ENCODE measurements at regions not wholly inside any gene's neighbourhood (a gene's known extent, or its start where the extent isn't known, plus 50 kb on each side); places are given as distances from the start of the nearest gene placed in this dataset.

DNA sequence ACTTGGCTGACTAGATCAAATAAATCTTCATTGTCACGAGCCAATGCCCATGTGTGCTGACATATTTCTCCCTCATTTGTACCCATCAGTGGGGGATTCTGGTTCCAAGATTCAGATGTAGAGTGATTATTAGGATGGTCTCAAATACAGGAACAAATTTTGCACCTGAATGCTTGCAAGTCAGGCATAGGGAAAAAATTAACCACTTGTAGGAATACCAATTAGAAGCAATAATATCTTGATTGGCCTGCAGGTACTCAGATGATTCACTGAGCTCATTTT, 69.5 kb downstream of the DMAC1 start:
- TF ChIP-seq, protein P1, sequence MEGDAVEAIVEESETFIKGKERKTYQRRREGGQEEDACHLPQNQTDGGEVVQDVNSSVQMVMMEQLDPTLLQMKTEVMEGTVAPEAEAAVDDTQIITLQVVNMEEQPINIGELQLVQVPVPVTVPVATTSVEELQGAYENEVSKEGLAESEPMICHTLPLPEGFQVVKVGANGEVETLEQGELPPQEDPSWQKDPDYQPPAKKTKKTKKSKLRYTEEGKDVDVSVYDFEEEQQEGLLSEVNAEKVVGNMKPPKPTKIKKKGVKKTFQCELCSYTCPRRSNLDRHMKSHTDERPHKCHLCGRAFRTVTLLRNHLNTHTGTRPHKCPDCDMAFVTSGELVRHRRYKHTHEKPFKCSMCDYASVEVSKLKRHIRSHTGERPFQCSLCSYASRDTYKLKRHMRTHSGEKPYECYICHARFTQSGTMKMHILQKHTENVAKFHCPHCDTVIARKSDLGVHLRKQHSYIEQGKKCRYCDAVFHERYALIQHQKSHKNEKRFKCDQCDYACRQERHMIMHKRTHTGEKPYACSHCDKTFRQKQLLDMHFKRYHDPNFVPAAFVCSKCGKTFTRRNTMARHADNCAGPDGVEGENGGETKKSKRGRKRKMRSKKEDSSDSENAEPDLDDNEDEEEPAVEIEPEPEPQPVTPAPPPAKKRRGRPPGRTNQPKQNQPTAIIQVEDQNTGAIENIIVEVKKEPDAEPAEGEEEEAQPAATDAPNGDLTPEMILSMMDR (tag by site-specific recombination; IDR thresholded peaks at IDR 0.05), result no peak
- TF ChIP-seq, protein P2, sequence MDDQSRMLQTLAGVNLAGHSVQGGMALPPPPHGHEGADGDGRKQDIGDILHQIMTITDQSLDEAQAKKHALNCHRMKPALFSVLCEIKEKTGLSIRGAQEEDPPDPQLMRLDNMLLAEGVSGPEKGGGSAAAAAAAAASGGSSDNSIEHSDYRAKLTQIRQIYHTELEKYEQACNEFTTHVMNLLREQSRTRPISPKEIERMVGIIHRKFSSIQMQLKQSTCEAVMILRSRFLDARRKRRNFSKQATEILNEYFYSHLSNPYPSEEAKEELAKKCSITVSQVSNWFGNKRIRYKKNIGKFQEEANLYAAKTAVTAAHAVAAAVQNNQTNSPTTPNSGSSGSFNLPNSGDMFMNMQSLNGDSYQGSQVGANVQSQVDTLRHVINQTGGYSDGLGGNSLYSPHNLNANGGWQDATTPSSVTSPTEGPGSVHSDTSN (CRISPR knock-in tag; IDR thresholded peaks at IDR 0.05), result no peak
- TF ChIP-seq ZBTB20 (tag by site-specific recombination; IDR thresholded peaks at IDR 0.05), result no peak
- TF ChIP-seq ZSCAN30 (tag by site-specific recombination; IDR thresholded peaks at IDR 0.05), result no peak
- TF ChIP-seq IKZF3 (tag by site-specific recombination; IDR thresholded peaks at IDR 0.05), result no peak
- TF ChIP-seq ZNF311 (tag by site-specific recombination; IDR thresholded peaks at IDR 0.05; ENCODE audit: borderline replicate concordance), result no peak
- TF ChIP-seq, protein P3, sequence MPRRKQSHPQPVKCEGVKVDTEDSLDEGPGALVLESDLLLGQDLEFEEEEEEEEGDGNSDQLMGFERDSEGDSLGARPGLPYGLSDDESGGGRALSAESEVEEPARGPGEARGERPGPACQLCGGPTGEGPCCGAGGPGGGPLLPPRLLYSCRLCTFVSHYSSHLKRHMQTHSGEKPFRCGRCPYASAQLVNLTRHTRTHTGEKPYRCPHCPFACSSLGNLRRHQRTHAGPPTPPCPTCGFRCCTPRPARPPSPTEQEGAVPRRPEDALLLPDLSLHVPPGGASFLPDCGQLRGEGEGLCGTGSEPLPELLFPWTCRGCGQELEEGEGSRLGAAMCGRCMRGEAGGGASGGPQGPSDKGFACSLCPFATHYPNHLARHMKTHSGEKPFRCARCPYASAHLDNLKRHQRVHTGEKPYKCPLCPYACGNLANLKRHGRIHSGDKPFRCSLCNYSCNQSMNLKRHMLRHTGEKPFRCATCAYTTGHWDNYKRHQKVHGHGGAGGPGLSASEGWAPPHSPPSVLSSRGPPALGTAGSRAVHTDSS (tag by site-specific recombination; IDR thresholded peaks at IDR 0.05), result no peak
- TF ChIP-seq, protein P4, sequence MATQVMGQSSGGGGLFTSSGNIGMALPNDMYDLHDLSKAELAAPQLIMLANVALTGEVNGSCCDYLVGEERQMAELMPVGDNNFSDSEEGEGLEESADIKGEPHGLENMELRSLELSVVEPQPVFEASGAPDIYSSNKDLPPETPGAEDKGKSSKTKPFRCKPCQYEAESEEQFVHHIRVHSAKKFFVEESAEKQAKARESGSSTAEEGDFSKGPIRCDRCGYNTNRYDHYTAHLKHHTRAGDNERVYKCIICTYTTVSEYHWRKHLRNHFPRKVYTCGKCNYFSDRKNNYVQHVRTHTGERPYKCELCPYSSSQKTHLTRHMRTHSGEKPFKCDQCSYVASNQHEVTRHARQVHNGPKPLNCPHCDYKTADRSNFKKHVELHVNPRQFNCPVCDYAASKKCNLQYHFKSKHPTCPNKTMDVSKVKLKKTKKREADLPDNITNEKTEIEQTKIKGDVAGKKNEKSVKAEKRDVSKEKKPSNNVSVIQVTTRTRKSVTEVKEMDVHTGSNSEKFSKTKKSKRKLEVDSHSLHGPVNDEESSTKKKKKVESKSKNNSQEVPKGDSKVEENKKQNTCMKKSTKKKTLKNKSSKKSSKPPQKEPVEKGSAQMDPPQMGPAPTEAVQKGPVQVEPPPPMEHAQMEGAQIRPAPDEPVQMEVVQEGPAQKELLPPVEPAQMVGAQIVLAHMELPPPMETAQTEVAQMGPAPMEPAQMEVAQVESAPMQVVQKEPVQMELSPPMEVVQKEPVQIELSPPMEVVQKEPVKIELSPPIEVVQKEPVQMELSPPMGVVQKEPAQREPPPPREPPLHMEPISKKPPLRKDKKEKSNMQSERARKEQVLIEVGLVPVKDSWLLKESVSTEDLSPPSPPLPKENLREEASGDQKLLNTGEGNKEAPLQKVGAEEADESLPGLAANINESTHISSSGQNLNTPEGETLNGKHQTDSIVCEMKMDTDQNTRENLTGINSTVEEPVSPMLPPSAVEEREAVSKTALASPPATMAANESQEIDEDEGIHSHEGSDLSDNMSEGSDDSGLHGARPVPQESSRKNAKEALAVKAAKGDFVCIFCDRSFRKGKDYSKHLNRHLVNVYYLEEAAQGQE (tag by site-specific recombination; IDR thresholded peaks at IDR 0.05), result no peak
- TF ChIP-seq SETDB1 (IDR thresholded peaks at IDR 0.05; ENCODE audit: insufficient read length, low read length), result no peak
- TF ChIP-seq ZFHX2 (tag by site-specific recombination; conservative IDR thresholded peaks at IDR 0.05), result no peak
- TF ChIP-seq, protein P5, sequence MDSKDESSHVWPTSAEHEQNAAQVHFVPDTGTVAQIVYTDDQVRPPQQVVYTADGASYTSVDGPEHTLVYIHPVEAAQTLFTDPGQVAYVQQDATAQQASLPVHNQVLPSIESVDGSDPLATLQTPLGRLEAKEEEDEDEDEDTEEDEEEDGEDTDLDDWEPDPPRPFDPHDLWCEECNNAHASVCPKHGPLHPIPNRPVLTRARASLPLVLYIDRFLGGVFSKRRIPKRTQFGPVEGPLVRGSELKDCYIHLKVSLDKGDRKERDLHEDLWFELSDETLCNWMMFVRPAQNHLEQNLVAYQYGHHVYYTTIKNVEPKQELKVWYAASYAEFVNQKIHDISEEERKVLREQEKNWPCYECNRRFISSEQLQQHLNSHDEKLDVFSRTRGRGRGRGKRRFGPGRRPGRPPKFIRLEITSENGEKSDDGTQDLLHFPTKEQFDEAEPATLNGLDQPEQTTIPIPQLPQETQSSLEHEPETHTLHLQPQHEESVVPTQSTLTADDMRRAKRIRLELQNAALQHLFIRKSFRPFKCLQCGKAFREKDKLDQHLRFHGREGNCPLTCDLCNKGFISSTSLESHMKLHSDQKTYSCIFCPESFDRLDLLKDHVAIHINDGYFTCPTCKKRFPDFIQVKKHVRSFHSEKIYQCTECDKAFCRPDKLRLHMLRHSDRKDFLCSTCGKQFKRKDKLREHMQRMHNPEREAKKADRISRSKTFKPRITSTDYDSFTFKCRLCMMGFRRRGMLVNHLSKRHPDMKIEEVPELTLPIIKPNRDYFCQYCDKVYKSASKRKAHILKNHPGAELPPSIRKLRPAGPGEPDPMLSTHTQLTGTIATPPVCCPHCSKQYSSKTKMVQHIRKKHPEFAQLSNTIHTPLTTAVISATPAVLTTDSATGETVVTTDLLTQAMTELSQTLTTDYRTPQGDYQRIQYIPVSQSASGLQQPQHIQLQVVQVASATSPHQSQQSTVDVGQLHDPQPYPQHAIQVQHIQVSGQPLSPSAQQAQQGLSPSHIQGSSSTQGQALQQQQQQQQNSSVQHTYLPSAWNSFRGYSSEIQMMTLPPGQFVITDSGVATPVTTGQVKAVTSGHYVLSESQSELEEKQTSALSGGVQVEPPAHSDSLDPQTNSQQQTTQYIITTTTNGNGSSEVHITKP (tag by site-specific recombination; IDR thresholded peaks at IDR 0.05), result no peak
- TF ChIP-seq, protein P6, sequence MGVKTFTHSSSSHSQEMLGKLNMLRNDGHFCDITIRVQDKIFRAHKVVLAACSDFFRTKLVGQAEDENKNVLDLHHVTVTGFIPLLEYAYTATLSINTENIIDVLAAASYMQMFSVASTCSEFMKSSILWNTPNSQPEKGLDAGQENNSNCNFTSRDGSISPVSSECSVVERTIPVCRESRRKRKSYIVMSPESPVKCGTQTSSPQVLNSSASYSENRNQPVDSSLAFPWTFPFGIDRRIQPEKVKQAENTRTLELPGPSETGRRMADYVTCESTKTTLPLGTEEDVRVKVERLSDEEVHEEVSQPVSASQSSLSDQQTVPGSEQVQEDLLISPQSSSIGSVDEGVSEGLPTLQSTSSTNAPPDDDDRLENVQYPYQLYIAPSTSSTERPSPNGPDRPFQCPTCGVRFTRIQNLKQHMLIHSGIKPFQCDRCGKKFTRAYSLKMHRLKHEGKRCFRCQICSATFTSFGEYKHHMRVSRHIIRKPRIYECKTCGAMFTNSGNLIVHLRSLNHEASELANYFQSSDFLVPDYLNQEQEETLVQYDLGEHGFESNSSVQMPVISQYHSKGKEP (tag by site-specific recombination; IDR thresholded peaks at IDR 0.05), result no peak
- no peak for TF ChIP-seq ZBTB7A (tag by site-specific recombination; IDR thresholded peaks at IDR 0.05; ENCODE audit: low read depth)
- TF ChIP-seq BCL11B (tag by site-specific recombination; IDR thresholded peaks at IDR 0.05; ENCODE audit: low read depth), result no peak

Measured in HEK293 (cell line).